ENCODE measurements at regions not wholly inside any gene's neighbourhood (a gene's known extent, or its start where the extent isn't known, plus 50 kb on each side); places are given as distances from the start of the nearest gene placed in this dataset.

- ATAC-seq (no peak), DNase-seq (no peak)
- Histone ChIP-seq H3K4me1 (no peaks in the 10 kb centered on the region), H3K36me3 (no peaks in the 10 kb centered on the region), H3K9me3 (no peaks in the 10 kb centered on the region), H3K4me3 (no peak overlapping the region), H3K27ac (no peak overlapping the region), H3K27me3 (ENCODE audit: low read depth) (no peaks in the 10 kb centered on the region)
- TF ChIP-seq CTCF (IDR thresholded peaks at IDR 0.05) = no peak
- intact Hi-C loops (cut with DNase I) = no loop called here
Measured at GRCh38 chr6:93806409-93807270, 387.3 kb upstream of the EPHA7 start.

GRCh38 chr6:93801101-93801847, 381.9 kb upstream of the EPHA7 start:
- DNase-seq (no peak), ATAC-seq (no peak)
- Histone ChIP-seq H3K4me3 (no peak overlapping the region), H3K27me3 (ENCODE audit: low read depth) (no peaks in the 10 kb centered on the region), H3K36me3 (no peaks in the 10 kb centered on the region), H3K9me3 (no peaks in the 10 kb centered on the region), H3K4me1 (no peaks in the 10 kb centered on the region), H3K27ac (no peak overlapping the region)
- TF ChIP-seq CTCF (IDR thresholded peaks at IDR 0.05) = no peak
- intact Hi-C loops (cut with DNase I) = no loop called here

- Histone ChIP-seq H3K4me3 (no peak overlapping the region), H3K27me3 (ENCODE audit: low read depth) (no peaks in the 10 kb centered on the region), H3K36me3 (no peaks in the 10 kb centered on the region), H3K4me1 (no peaks in the 10 kb centered on the region), H3K27ac (no peak overlapping the region), H3K9me3 (no peaks in the 10 kb centered on the region)
- TF ChIP-seq CTCF (IDR thresholded peaks at IDR 0.05) = no peak
- intact Hi-C loops (cut with DNase I) = no loop called here
- DNase-seq (no peak), ATAC-seq (no peak)
Measured at GRCh38 chr6:93799226-93799625, 379.9 kb upstream of the EPHA7 start.

- H3K4me1 ChIP-seq = no peaks in the 10 kb centered on the region
- intact Hi-C loops (cut with DNase I) = no loop called here
- ATAC-seq = no peak
- no peak for TF ChIP-seq CTCF (IDR thresholded peaks at IDR 0.05)
- H3K36me3 ChIP-seq = no peaks in the 10 kb centered on the region
- no peaks in the 10 kb centered on the region for H3K9me3 ChIP-seq
- H3K27ac ChIP-seq = no peak overlapping the region
- H3K27me3 ChIP-seq (ENCODE audit: low read depth) = no peaks in the 10 kb centered on the region
- no peak for DNase-seq
- no peak overlapping the region for H3K4me3 ChIP-seq
Measured at GRCh38 chr6:93794166-93794565, 374.8 kb upstream of the EPHA7 start.

GRCh38 chr6:93792746-93793145, 373.4 kb upstream of the EPHA7 start:
- Histone ChIP-seq H3K27ac (no peak overlapping the region), H3K4me3 (no peak overlapping the region), H3K27me3 (ENCODE audit: low read depth) (no peaks in the 10 kb centered on the region), H3K9me3 (no peaks in the 10 kb centered on the region), H3K4me1 (no peaks in the 10 kb centered on the region), H3K36me3 (no peaks in the 10 kb centered on the region)
- DNase-seq = no peak
- ATAC-seq = no peak
- intact Hi-C loops (cut with DNase I) = no loop called here
- no peak for TF ChIP-seq CTCF (IDR thresholded peaks at IDR 0.05)
